B cell (primary cell): ENCODE measurements at regions not wholly inside any gene's neighbourhood (a gene's known extent, or its start where the extent isn't known, plus 50 kb on each side); places are given as distances from the start of the nearest gene placed in this dataset.

Experiments used
- EZH2 ChIP-seq: IDR thresholded peaks from 2 replicates; pipeline ENCODE4 v1.6.1; 2012; ENCODE audit warnings: borderline replicate concordance, low read depth, mild to moderate bottlenecking, moderate library complexity, low read length; ENCODE audit not compliant: insufficient read depth, poor library complexity, severe bottlenecking
- TF ChIP-seq, protein P1 (sequence below): fragments of 200-600 bp; IDR thresholded peaks from one replicate; pipeline ENCODE4 v1.8.0; 2022; ENCODE audit warnings: antibody characterized with exemption, mild to moderate bottlenecking

DNA sequence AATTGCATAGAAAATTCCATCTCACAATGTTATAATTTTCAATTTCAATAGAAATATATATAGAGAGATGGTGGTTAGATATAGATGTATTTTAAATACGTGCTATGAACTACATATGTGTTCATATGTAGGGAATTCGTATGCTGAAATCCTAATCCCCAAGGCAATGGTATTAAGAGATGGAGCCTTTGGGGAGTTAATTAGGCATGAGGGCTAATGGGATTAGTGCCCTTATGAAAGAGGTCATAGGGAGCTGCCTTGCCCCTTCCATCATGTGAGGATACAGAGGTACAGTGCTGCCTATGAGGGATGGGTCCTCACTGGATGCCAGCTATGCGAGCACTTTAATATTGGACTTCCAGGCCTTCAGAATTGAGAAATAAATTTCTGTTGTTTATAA lies 79.6 kb upstream of the CCDC54 start:
- TF ChIP-seq, protein P1, sequence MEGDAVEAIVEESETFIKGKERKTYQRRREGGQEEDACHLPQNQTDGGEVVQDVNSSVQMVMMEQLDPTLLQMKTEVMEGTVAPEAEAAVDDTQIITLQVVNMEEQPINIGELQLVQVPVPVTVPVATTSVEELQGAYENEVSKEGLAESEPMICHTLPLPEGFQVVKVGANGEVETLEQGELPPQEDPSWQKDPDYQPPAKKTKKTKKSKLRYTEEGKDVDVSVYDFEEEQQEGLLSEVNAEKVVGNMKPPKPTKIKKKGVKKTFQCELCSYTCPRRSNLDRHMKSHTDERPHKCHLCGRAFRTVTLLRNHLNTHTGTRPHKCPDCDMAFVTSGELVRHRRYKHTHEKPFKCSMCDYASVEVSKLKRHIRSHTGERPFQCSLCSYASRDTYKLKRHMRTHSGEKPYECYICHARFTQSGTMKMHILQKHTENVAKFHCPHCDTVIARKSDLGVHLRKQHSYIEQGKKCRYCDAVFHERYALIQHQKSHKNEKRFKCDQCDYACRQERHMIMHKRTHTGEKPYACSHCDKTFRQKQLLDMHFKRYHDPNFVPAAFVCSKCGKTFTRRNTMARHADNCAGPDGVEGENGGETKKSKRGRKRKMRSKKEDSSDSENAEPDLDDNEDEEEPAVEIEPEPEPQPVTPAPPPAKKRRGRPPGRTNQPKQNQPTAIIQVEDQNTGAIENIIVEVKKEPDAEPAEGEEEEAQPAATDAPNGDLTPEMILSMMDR, result no peak
- no peak for TF ChIP-seq EZH2
